H1 (cell line): ENCODE measurements at regions not wholly inside any gene's neighbourhood (a gene's known extent, or its start where the extent isn't known, plus 50 kb on each side); places are given as distances from the start of the nearest gene placed in this dataset.

Experiments
- CTCF ChIP-seq, 3 experiments: IDR thresholded peaks; 1 replicate in 2 of 3; 2 replicates in 1 of 3; pipeline versions ENCODE4 v1.5.1 to v1.6.1; 2011; ENCODE audit warnings: low read length in 3 of 3, mild to moderate bottlenecking in 3 of 3, inconsistent platforms in 2 of 3, low read depth in 1 of 3, moderate library complexity in 1 of 3; ENCODE audit not compliant: insufficient read depth in 1 of 3; ENCODE audit errors: control extremely low read depth in 1 of 3
- EZH2 ChIP-seq: fragments of 200-600 bp; sonication (generic); IDR thresholded peaks from 2 replicates; pipeline ENCODE4 v1.7.1; 2012; ENCODE audit warnings: low read depth, mild to moderate bottlenecking, moderate library complexity, low read length, inconsistent platforms; ENCODE audit not compliant: severe bottlenecking
- HDAC2 ChIP-seq, 2 experiments: fragments of 300-600 bp in 1 of 2; sonication (generic) in 1 of 2; IDR thresholded peaks; 2 replicates each; pipeline ENCODE4 v1.6.1; 2011 to 2012; ENCODE audit warnings: low read depth in 2 of 2, low read length in 2 of 2, mild to moderate bottlenecking in 2 of 2, moderate library complexity in 2 of 2, borderline replicate concordance in 1 of 2, inconsistent platforms in 1 of 2
- SIX5 ChIP-seq: IDR thresholded peaks from 2 replicates; pipeline ENCODE4 v1.6.1; 2011; ENCODE audit warnings: mild to moderate bottlenecking, low read depth, low read length
- TCF12 ChIP-seq: IDR thresholded peaks from 2 replicates; pipeline ENCODE4 v1.6.1; 2011; ENCODE audit warnings: low read depth, mild to moderate bottlenecking, low read length

- TF ChIP-seq EZH2 (no peak), CTCF (IDR thresholded peaks at IDR 0.05; ENCODE audit: control extremely low read depth in 1 of 3, insufficient read depth in 1 of 3, low read depth in 1 of 3, low read length in 3 of 3) (no peak), HDAC2 (IDR thresholded peaks at IDR 0.05; ENCODE audit: borderline replicate concordance in 1 of 2, low read depth in 2 of 2, low read length in 2 of 2) (no peak), SIX5 (no peak), TCF12 (no peak)
- TF ChIP-seq, all 59 proteins: peak for 0
These were observed 1251.6 kb upstream of the AGA start (continued) for GRCh38 chr4:178693816-178694215.
